HT1080 (cell line): ENCODE measurements at regions not wholly inside any gene's neighbourhood (a gene's known extent, or its start where the extent isn't known, plus 50 kb on each side); places are given as distances from the start of the nearest gene placed in this dataset.

ENCODE experiments used
- DNase-seq: peaks from one replicate; pipeline ENCODE4 v3.0.0-alpha.2; 2015; ENCODE audit warnings: low read depth

DNA sequence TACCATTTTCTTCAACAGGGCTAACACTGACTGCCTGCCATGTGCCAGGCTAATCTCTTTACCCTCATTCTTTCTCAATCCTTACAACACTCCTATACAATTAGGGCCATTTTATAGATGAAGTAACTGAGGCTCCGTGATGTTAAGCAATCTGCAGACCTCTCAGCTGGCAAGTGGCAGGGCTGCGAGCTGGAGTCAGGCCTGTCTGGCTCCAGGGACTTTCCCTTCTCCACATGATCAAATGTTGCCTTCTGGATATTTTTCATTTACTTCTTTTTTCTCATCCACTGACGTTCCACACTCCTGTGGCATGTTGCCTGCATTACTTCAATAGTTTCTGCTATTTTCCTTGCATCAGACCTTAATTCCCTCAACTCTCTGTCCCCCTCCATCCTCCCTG, 55.2 kb upstream of the TAGAP start:
- no peak for DNase-seq

DNA sequence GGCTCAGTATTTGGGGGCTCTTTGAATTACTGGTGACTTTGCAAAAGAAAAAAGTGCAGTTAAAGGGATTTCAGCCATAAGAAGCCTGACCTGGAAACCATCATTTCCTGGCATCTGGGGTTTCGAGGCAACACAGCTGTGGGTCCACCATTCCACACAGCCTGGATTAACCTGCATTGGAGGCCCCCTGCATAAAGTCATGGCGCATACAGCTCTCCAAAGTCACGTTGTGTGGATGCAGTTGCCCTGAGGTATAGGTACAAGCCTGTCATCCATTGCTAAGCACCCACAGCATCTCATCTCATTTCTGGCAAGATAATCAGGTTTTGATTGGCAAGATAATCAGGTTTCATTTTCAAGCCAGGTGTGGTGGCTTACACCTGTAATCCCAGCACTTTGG, 54.5 kb upstream of the TAGAP start:
- DNase-seq = no peak

DNA sequence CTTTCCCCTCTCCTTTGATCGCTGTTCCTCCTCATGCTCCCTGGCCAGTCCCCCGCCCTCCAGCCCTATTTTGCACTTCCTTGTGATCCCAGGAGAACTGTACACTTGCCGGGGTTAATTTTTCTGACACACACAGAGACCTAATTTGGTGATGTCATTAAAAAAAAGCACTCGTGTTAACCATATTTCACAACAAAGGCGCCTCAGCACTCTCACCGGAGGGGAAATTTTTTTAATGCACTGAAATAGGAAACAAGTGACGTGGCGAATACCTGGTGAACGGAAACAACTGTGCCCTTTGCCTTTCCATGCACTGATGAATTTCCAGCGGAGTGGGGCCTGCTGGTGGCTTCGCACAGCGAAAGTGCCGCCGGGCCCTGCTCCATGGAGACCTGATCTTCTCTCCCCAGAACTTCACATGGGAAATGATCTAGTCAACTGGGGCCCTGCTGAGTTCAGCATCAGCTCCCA, 53.9 kb upstream of the TAGAP start:
- DNase-seq = no peak

DNA sequence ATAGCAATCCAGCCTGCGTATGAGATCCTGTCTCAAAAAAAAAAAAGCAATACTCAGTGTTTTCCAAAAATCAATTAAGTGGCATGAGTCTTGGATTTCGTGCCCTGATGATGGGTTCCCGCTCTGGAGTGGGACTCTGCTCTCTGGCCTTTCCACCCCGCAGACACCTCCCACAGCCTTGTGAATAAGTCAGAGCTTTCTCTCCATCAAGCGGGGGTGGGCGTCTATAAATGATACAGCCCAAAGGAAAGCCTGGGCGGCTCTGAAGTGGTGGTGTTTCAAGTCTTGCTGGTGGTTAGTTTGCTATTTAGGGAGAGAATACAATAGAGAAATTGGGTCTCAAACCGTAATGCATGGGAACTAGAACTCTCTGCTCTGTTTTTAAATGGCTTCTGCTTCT, 52.5 kb upstream of the TAGAP start:
- no peak for DNase-seq

DNA sequence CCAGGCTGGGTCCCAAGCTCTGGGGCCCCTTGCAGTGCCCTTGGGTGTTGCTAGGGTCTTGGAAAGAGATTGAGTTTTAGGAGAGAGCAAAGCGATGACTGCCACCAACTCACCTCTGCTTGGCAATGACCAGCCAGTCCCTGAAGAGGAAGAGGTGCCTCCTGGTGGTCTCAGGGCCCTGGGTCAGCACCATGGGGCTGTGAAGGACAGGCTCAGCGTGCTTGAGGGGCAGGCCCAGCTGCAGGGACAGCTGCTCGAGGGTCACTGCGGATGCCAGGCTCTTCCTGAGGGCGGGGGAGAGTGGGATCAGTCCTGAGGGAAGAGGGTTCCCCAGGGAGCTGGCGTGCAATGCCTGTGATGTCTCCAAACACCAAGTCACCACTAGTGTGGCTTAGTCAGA, 50.8 kb upstream of the TAGAP start:
- DNase-seq = no peak

DNA sequence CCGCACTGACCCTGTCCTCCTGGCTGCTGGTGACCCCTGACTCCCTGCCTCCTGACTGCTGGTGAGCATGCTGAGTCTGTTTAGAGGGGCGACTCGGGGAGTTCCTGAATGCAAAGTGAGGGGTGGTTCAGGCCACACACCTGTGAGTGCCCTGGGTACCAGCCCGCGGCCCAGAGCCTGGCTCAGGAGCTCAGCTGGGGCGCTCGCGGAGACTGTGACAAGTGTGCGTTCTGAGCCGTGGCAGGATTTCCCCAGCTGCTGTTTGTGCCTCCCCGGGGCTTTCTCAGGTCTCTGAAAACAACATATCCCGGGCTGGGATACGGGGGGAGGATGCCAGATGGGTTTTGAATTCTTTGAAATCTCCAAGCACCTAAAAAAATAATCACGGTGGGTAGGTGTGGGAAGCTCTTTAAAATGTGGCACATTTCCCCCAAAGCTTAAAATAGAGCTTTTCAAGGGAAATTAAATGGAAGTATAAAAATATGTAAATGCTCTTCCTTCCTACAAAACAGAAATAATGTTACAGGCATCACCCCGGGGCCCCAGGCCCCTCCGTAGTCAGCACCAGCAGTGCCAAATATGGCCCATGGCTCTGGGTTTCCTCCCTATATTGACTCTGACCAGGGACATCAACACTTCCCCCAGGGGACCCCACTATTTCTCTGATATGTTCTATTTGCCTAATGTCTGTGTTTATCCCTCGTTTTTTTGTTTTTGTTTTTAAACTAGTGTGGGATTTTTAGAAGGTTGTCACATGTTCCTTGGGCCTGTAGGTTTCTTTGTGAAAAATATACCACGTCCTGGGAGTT, 49.9 kb upstream of the TAGAP start:
- DNase-seq = no peak
